ENCODE measurements at regions not wholly inside any gene's neighbourhood (a gene's known extent, or its start where the extent isn't known, plus 50 kb on each side); places are given as distances from the start of the nearest gene placed in this dataset.

- TF ChIP-seq CTCF (IDR thresholded peaks at IDR 0.05) (no peak), POLR2A (IDR thresholded peaks at IDR 0.05) (no peak), EP300 (IDR thresholded peaks at IDR 0.05) (no peak)
Observed at GRCh38 chr5:57780961-57781325, 298.3 kb upstream of the ACTBL2 start.

Data from ovary (tissue), 3 donors.